Astrocyte of the cerebellum (primary cell): ENCODE measurements at regions not wholly inside any gene's neighbourhood (a gene's known extent, or its start where the extent isn't known, plus 50 kb on each side); places are given as distances from the start of the nearest gene placed in this dataset.

Source experiments
- DNase-seq: peaks from one replicate; pipeline ENCODE4 v3.0.0-alpha.2; 2011; ENCODE audit warnings: low read depth
- H3K4me3 ChIP-seq: 2 replicates; pipeline ENCODE4 v1.5.1; 2011; ENCODE audit warnings: mild to moderate bottlenecking, low read depth, low read length, moderate library complexity
- CTCF ChIP-seq: IDR thresholded peaks from 2 replicates; pipeline ENCODE4 v1.5.1; 2012; ENCODE audit warnings: low read length, low read depth, moderate library complexity, mild to moderate bottlenecking; ENCODE audit errors: missing control alignments
- in situ Hi-C: cut with HindIII; loops from 2 replicates; pipeline ENCODE4 v1.10.0; 2017; ENCODE audit warnings: low sequenced_read_pairs

GRCh38 chr4:125666635-125667034, 351.9 kb downstream of the FAT4 start:
- no peak for DNase-seq
- H3K4me3 ChIP-seq = no peak overlapping the region
- in situ Hi-C loops = no loop called here
- TF ChIP-seq CTCF = no peak

DNA sequence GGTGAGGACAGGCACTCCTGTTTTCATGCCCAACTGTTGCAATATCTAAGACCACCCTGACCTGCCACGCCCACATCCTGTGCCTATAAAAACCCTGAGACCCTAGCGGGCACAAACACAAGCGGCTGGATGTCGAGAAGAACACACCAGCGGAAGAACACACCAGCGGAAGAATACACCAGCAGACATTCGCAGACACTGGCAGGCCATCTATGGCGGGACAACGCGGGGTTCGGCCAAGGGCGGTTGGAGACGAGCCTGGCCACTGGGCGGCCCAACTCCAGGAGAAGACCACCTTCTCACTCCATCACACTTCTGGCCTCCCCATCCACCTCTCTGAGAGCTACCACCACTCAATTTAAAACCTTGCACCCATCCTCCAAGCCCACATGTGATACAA, 361.4 kb downstream of the FAT4 start:
- TF ChIP-seq CTCF = no peak
- in situ Hi-C loops = no loop called here
- no peak overlapping the region for H3K4me3 ChIP-seq
- DNase-seq = no peak

DNA sequence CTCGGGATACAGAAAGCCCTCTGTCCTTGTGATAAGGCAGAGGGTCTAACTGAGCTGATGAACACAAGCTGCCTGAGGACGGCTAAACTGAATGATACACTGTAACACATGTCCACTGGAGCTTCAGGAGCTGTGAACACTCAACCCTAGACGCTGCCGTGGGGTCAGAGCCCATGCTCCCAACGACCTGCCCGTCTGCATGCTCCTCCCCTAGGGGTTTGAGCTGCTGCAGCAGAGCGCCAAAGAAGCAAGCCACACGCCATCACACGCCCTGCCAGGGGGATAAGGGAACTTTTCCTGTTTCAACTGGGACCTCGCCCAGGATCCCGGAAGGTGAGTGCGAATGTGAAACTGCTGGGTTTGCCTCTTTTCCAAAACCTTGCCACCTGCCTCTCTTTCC, 361.8 kb downstream of the FAT4 start:
- H3K4me3 ChIP-seq = no peak overlapping the region
- in situ Hi-C loops = no loop called here
- TF ChIP-seq CTCF = no peak
- no peak for DNase-seq

- no peak for DNase-seq
- H3K4me3 ChIP-seq = no peak overlapping the region
- in situ Hi-C loops = no loop called here
- TF ChIP-seq CTCF = no peak
These were observed 363.0 kb downstream of the FAT4 start for GRCh38 chr4:125677665-125678307.

DNA sequence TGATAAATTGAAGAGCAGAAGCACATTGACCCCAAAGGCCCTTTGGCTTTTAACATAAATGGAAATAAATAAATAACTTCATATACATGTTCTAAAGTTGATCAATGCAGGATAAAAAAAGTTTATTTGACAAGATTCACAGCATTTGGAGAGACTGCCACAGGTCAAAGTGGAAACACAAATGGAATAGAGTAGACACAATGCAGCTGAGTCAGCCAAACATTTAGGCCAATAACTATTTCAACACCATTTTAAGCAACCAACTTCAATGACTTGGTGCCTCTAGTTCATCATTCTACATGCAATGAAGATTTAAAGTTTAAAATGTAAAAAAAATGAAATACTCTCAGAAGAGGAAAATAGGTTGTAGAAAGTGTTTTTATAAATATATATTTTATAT, 365.2 kb downstream of the FAT4 start:
- in situ Hi-C loops = no loop called here
- no peak overlapping the region for H3K4me3 ChIP-seq
- DNase-seq = no peak
- TF ChIP-seq CTCF = no peak

- no peak for TF ChIP-seq CTCF
- H3K4me3 ChIP-seq = no peak overlapping the region
- in situ Hi-C loops = no loop called here
- DNase-seq = no peak
These were observed 366.5 kb downstream of the FAT4 start for GRCh38 chr4:125681240-125681639.
